ENCODE measurements at regions not wholly inside any gene's neighbourhood (a gene's known extent, or its start where the extent isn't known, plus 50 kb on each side); places are given as distances from the start of the nearest gene placed in this dataset.
A peak's percentile ranks its signal among the peaks of the same experiment; 100 is the strongest.

GRCh38 chr3:81439108-81439507 lies 322.3 kb downstream of the GBE1 start:
- no peak for DNase-seq (ENCODE audit: low spot score)

- no peak for DNase-seq (ENCODE audit: low spot score)
Measured at GRCh38 chr3:81437683-81438082, 323.8 kb downstream of the GBE1 start.

- no peak for DNase-seq (ENCODE audit: low spot score)
Measured at GRCh38 chr3:81436182-81436581, 325.3 kb downstream of the GBE1 start.

- DNase-seq (ENCODE audit: low spot score): no peak
Measured at GRCh38 chr3:81435050-81435449, 326.4 kb downstream of the GBE1 start.

GRCh38 chr3:81434161-81434560 lies 327.3 kb downstream of the GBE1 start:
- DNase-seq (ENCODE audit: low spot score): no peak

- no peak for DNase-seq (ENCODE audit: low spot score)
Measured at GRCh38 chr3:81433675-81434074, 327.8 kb downstream of the GBE1 start.

- no peak for DNase-seq (ENCODE audit: low spot score)
Measured at GRCh38 chr3:81432456-81432855, 329.0 kb downstream of the GBE1 start.

- no peak for DNase-seq (ENCODE audit: low spot score)
Measured at GRCh38 chr3:81426826-81427577, 334.4 kb downstream of the GBE1 start.

- peak; percentile 11 for DNase-seq (ENCODE audit: low spot score)
Measured at GRCh38 chr3:81425198-81425868, 336.1 kb downstream of the GBE1 start.

GRCh38 chr3:81419228-81419627 lies 342.2 kb downstream of the GBE1 start:
- peak; percentile 20 for DNase-seq (ENCODE audit: low spot score)

GRCh38 chr3:81416812-81417211 lies 344.6 kb downstream of the GBE1 start:
- DNase-seq (ENCODE audit: low spot score): no peak

- DNase-seq (ENCODE audit: low spot score): no peak
Measured at GRCh38 chr3:81406318-81406717, 355.1 kb downstream of the GBE1 start.

GRCh38 chr3:81395739-81396513 lies 365.5 kb downstream of the GBE1 start:
- DNase-seq (ENCODE audit: low spot score): peak; percentile 44

GRCh38 chr3:81394651-81395524 lies 366.6 kb downstream of the GBE1 start:
- DNase-seq (ENCODE audit: low spot score): no peak

GRCh38 chr3:81393251-81393650 lies 368.2 kb downstream of the GBE1 start:
- DNase-seq (ENCODE audit: low spot score): no peak

GRCh38 chr3:81390796-81391195 lies 370.6 kb downstream of the GBE1 start:
- no peak for DNase-seq (ENCODE audit: low spot score)

GRCh38 chr3:81388191-81388590 lies 373.3 kb downstream of the GBE1 start:
- DNase-seq (ENCODE audit: low spot score): no peak

GRCh38 chr3:81382470-81382869 lies 379.0 kb downstream of the GBE1 start:
- no peak for DNase-seq (ENCODE audit: low spot score)

- DNase-seq (ENCODE audit: low spot score): no peak
Measured at GRCh38 chr3:81380234-81380633, 381.2 kb downstream of the GBE1 start.

- no peak for DNase-seq (ENCODE audit: low spot score)
Measured at GRCh38 chr3:81378552-81379293, 382.7 kb downstream of the GBE1 start.

GRCh38 chr3:81375921-81376320 lies 385.5 kb downstream of the GBE1 start:
- DNase-seq (ENCODE audit: low spot score): no peak

Measured in iPS-NIHi11 (cell line).